ENCODE measurements at regions not wholly inside any gene's neighbourhood (a gene's known extent, or its start where the extent isn't known, plus 50 kb on each side); places are given as distances from the start of the nearest gene placed in this dataset.

GRCh38 chr5:163878490-163878889 is 373.1 kb downstream of the MAT2B start:
- TF ChIP-seq POLR2A (IDR thresholded peaks at IDR 0.05), result no peak
- no peak for TF ChIP-seq CTCF (IDR thresholded peaks at IDR 0.05)
